ENCODE measurements at regions not wholly inside any gene's neighbourhood (a gene's known extent, or its start where the extent isn't known, plus 50 kb on each side); places are given as distances from the start of the nearest gene placed in this dataset.

DNA sequence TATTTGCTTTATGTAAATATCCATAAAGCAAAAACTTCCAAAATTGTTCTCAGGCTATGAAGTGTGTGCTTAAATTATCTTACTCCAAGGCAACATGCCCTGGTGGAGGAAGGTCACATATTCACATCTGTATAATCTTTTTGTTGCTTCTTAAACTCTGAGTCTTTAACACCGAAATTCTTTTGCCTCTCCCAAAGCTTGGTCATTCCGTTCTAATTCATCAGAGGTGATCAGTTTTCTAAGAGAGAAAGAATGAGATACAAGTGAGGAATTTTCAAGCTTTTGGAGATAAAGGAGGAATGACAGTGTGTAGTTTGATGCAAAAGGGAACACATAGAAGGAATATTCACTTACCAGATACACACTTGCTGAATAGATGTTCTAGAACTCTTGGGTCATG, 561.7 kb downstream of the LTN1 start:
- peak overlapping the region; percentile 8 for H3K4me2 ChIP-seq (ENCODE audit: insufficient read depth, low read length)
- no peaks in the 10 kb centered on the region for H3K79me2 ChIP-seq (ENCODE audit: insufficient read depth, low read length)
- no peak for TF ChIP-seq CTCF (IDR thresholded peaks at IDR 0.05; ENCODE audit: extremely low read depth, low read depth, low read length)
- no peak overlapping the region for H3K4me3 ChIP-seq (ENCODE audit: insufficient read depth, low read length)
- no peaks in the 10 kb centered on the region for H3K9me3 ChIP-seq (ENCODE audit: low read depth, low read length)
- no peak overlapping the region for H2AFZ ChIP-seq (ENCODE audit: low read length)
- H3K36me3 ChIP-seq (ENCODE audit: insufficient read depth, low read length): no peaks in the 10 kb centered on the region
- H3K4me1 ChIP-seq (ENCODE audit: insufficient read depth, low read length): peaks cover 46% of the 10 kb centered on the region
- DNase-seq (ENCODE audit: insufficient read length, low spot score, missing footprints): peak; percentile 58
- H4K20me1 ChIP-seq (ENCODE audit: insufficient read depth, low read length): no peaks in the 10 kb centered on the region
- peak overlapping the region; percentile 85 for H3K27ac ChIP-seq (ENCODE audit: low read depth, low read length)
- no peaks in the 10 kb centered on the region for H3K27me3 ChIP-seq (ENCODE audit: insufficient read depth, low read length)

- TF ChIP-seq CTCF (IDR thresholded peaks at IDR 0.05; ENCODE audit: extremely low read depth, low read depth, low read length): no peak
- H3K79me2 ChIP-seq (ENCODE audit: insufficient read depth, low read length): no peaks in the 10 kb centered on the region
- H3K27me3 ChIP-seq (ENCODE audit: insufficient read depth, low read length): no peaks in the 10 kb centered on the region
- H3K4me3 ChIP-seq (ENCODE audit: insufficient read depth, low read length): no peak overlapping the region
- H4K20me1 ChIP-seq (ENCODE audit: insufficient read depth, low read length): no peaks in the 10 kb centered on the region
- no peak overlapping the region for H3K4me2 ChIP-seq (ENCODE audit: insufficient read depth, low read length)
- H3K36me3 ChIP-seq (ENCODE audit: insufficient read depth, low read length): no peaks in the 10 kb centered on the region
- no peak overlapping the region for H2AFZ ChIP-seq (ENCODE audit: low read length)
- H3K9me3 ChIP-seq (ENCODE audit: low read depth, low read length): no peaks in the 10 kb centered on the region
- H3K4me1 ChIP-seq (ENCODE audit: insufficient read depth, low read length): peaks cover 42% of the 10 kb centered on the region
- H3K27ac ChIP-seq (ENCODE audit: low read depth, low read length): peak overlapping the region; percentile 3
- no peak for DNase-seq (ENCODE audit: insufficient read length, low spot score, missing footprints)
Measured at GRCh38 chr21:28429161-28429560, 563.5 kb downstream of the LTN1 start.

GRCh38 chr21:28427394-28428022, 565.2 kb downstream of the LTN1 start:
- no peaks in the 10 kb centered on the region for H3K36me3 ChIP-seq (ENCODE audit: insufficient read depth, low read length)
- H3K4me1 ChIP-seq (ENCODE audit: insufficient read depth, low read length): peaks cover 45% of the 10 kb centered on the region
- peak overlapping the region; percentile 59 for H3K27ac ChIP-seq (ENCODE audit: low read depth, low read length)

DNA sequence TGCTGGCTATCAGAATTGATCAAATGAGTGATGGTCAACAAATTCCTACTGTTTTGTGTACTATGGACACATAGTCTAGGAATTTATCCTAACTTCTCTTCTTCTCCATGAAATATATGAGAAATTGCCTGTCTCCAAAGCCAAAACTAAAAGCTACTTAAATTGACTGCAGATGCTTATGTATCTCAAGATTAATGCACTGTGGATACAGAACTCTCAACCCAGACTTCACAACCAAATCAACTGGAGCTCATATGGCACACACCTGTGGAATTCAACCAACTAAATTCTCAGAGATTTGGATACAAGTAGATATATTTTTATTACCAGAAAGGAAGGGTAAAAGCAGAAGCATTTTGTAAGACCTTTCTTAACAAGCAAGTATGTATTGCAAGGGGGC, 566.1 kb downstream of the LTN1 start:
- Histone ChIP-seq H3K36me3 (ENCODE audit: insufficient read depth, low read length) (no peaks in the 10 kb centered on the region), H3K9me3 (ENCODE audit: low read depth, low read length) (no peaks in the 10 kb centered on the region), H2AFZ (ENCODE audit: low read length) (no peak overlapping the region), H3K79me2 (ENCODE audit: insufficient read depth, low read length) (no peaks in the 10 kb centered on the region), H3K4me2 (ENCODE audit: insufficient read depth, low read length) (no peak overlapping the region), H3K27me3 (ENCODE audit: insufficient read depth, low read length) (no peaks in the 10 kb centered on the region), H3K4me3 (ENCODE audit: insufficient read depth, low read length) (no peak overlapping the region), H4K20me1 (ENCODE audit: insufficient read depth, low read length) (no peaks in the 10 kb centered on the region), H3K4me1 (ENCODE audit: insufficient read depth, low read length) (peaks cover 46% of the 10 kb centered on the region), H3K27ac (ENCODE audit: low read depth, low read length) (peak overlapping the region; percentile 59)
- no peak for TF ChIP-seq CTCF (IDR thresholded peaks at IDR 0.05; ENCODE audit: extremely low read depth, low read depth, low read length)
- no peak for DNase-seq (ENCODE audit: insufficient read length, low spot score, missing footprints)

More at GRCh38 chr21:28427394-28428022, 565.2 kb downstream of the LTN1 start:
- Histone ChIP-seq H3K4me3 (ENCODE audit: insufficient read depth, low read length) (no peak overlapping the region), H2AFZ (ENCODE audit: low read length) (no peak overlapping the region), H3K9me3 (ENCODE audit: low read depth, low read length) (no peaks in the 10 kb centered on the region), H3K27me3 (ENCODE audit: insufficient read depth, low read length) (no peaks in the 10 kb centered on the region), H3K4me2 (ENCODE audit: insufficient read depth, low read length) (no peak overlapping the region), H3K79me2 (ENCODE audit: insufficient read depth, low read length) (no peaks in the 10 kb centered on the region), H4K20me1 (ENCODE audit: insufficient read depth, low read length) (no peaks in the 10 kb centered on the region)
- DNase-seq (ENCODE audit: insufficient read length, low spot score, missing footprints): no peak
- no peak for TF ChIP-seq CTCF (IDR thresholded peaks at IDR 0.05; ENCODE audit: extremely low read depth, low read depth, low read length)

Measured in osteoblast (primary cell).